ENCODE measurements at regions not wholly inside any gene's neighbourhood (a gene's known extent, or its start where the extent isn't known, plus 50 kb on each side); places are given as distances from the start of the nearest gene placed in this dataset.
A peak's percentile ranks its signal among the peaks of the same experiment; 100 is the strongest.

GRCh38 chr5:10921160-10921559, 160.1 kb upstream of the DAP start:
- no peaks in the 10 kb centered on the region for H3K9me3 Mint-ChIP-seq
- no peaks in the 10 kb centered on the region for H3K4me1 Mint-ChIP-seq
- no peaks in the 10 kb centered on the region for H3K36me3 Mint-ChIP-seq
- H3K4me3 Mint-ChIP-seq = no peak overlapping the region
- ATAC-seq = no peak
- peaks cover 46% of the 10 kb centered on the region for H3K27me3 Mint-ChIP-seq
- no peak overlapping the region for H3K27ac Mint-ChIP-seq

GRCh38 chr5:10920400-10920799, 159.4 kb upstream of the DAP start:
- no peaks in the 10 kb centered on the region for H3K36me3 Mint-ChIP-seq
- peaks cover 49% of the 10 kb centered on the region for H3K27me3 Mint-ChIP-seq
- no peaks in the 10 kb centered on the region for H3K4me1 Mint-ChIP-seq
- ATAC-seq = no peak
- H3K9me3 Mint-ChIP-seq = no peaks in the 10 kb centered on the region
- H3K4me3 Mint-ChIP-seq = no peak overlapping the region
- no peak overlapping the region for H3K27ac Mint-ChIP-seq

- ATAC-seq = no peak
- no peak overlapping the region for H3K27ac Mint-ChIP-seq
- peaks cover 45% of the 10 kb centered on the region for H3K27me3 Mint-ChIP-seq
- H3K36me3 Mint-ChIP-seq = no peaks in the 10 kb centered on the region
- peaks cover 2% of the 10 kb centered on the region for H3K9me3 Mint-ChIP-seq
- H3K4me3 Mint-ChIP-seq = no peak overlapping the region
- no peaks in the 10 kb centered on the region for H3K4me1 Mint-ChIP-seq
These were observed 153.9 kb upstream of the DAP start for GRCh38 chr5:10914741-10915480.

- Mint-ChIP-seq H3K4me3 (no peak overlapping the region), H3K36me3 (no peaks in the 10 kb centered on the region), H3K9me3 (peaks cover 2% of the 10 kb centered on the region), H3K4me1 (no peaks in the 10 kb centered on the region), H3K27ac (no peak overlapping the region), H3K27me3 (peaks cover 36% of the 10 kb centered on the region)
- ATAC-seq = no peak
These were observed 152.8 kb upstream of the DAP start for GRCh38 chr5:10913841-10914240.

GRCh38 chr5:10913181-10913810, 152.3 kb upstream of the DAP start:
- no peaks in the 10 kb centered on the region for H3K4me1 Mint-ChIP-seq

GRCh38 chr5:10912435-10912834, 151.4 kb upstream of the DAP start:
- H3K27ac Mint-ChIP-seq = no peak overlapping the region
- H3K36me3 Mint-ChIP-seq = no peaks in the 10 kb centered on the region
- peaks cover 2% of the 10 kb centered on the region for H3K9me3 Mint-ChIP-seq
- no peaks in the 10 kb centered on the region for H3K4me1 Mint-ChIP-seq
- no peak for ATAC-seq
- peaks cover 34% of the 10 kb centered on the region for H3K27me3 Mint-ChIP-seq
- no peak overlapping the region for H3K4me3 Mint-ChIP-seq

More at GRCh38 chr5:10913181-10913810, 152.3 kb upstream of the DAP start:
- Mint-ChIP-seq H3K36me3 (no peaks in the 10 kb centered on the region), H3K4me3 (no peak overlapping the region), H3K9me3 (peaks cover 2% of the 10 kb centered on the region), H3K27me3 (peaks cover 34% of the 10 kb centered on the region), H3K27ac (no peak overlapping the region)
- no peak for ATAC-seq

- H3K27me3 Mint-ChIP-seq = peaks cover 25% of the 10 kb centered on the region
- H3K4me1 Mint-ChIP-seq = no peaks in the 10 kb centered on the region
- no peaks in the 10 kb centered on the region for H3K36me3 Mint-ChIP-seq
- H3K27ac Mint-ChIP-seq = no peak overlapping the region
- H3K4me3 Mint-ChIP-seq = no peak overlapping the region
- peaks cover 2% of the 10 kb centered on the region for H3K9me3 Mint-ChIP-seq
- ATAC-seq = no peak
These were observed 149.2 kb upstream of the DAP start for GRCh38 chr5:10910261-10910660.

- Mint-ChIP-seq H3K27ac (no peak overlapping the region), H3K27me3 (peaks cover 9% of the 10 kb centered on the region), H3K9me3 (no peaks in the 10 kb centered on the region), H3K4me1 (no peaks in the 10 kb centered on the region), H3K4me3 (no peak overlapping the region), H3K36me3 (no peaks in the 10 kb centered on the region)
- ATAC-seq = no peak
These were observed 143.9 kb upstream of the DAP start for GRCh38 chr5:10904862-10905432.

GRCh38 chr5:10903786-10904560, 142.9 kb upstream of the DAP start:
- no peaks in the 10 kb centered on the region for H3K9me3 Mint-ChIP-seq
- H3K27me3 Mint-ChIP-seq = peaks cover 9% of the 10 kb centered on the region
- peak; percentile 25 for ATAC-seq
- no peak overlapping the region for H3K4me3 Mint-ChIP-seq
- H3K27ac Mint-ChIP-seq = no peak overlapping the region
- H3K36me3 Mint-ChIP-seq = no peaks in the 10 kb centered on the region
- no peaks in the 10 kb centered on the region for H3K4me1 Mint-ChIP-seq

- Mint-ChIP-seq H3K36me3 (no peaks in the 10 kb centered on the region), H3K27ac (no peak overlapping the region), H3K4me3 (no peak overlapping the region), H3K4me1 (no peaks in the 10 kb centered on the region), H3K27me3 (peaks cover 9% of the 10 kb centered on the region), H3K9me3 (no peaks in the 10 kb centered on the region)
- no peak for ATAC-seq
These were observed 141.1 kb upstream of the DAP start for GRCh38 chr5:10902145-10902544.

GRCh38 chr5:10898514-10898913, 137.5 kb upstream of the DAP start:
- Mint-ChIP-seq H3K4me3 (no peak overlapping the region), H3K27me3 (peaks cover 9% of the 10 kb centered on the region), H3K4me1 (no peaks in the 10 kb centered on the region), H3K36me3 (no peaks in the 10 kb centered on the region), H3K9me3 (no peaks in the 10 kb centered on the region), H3K27ac (no peak overlapping the region)
- ATAC-seq = no peak

- no peak overlapping the region for H3K27ac Mint-ChIP-seq
- no peak for ATAC-seq
- no peaks in the 10 kb centered on the region for H3K4me1 Mint-ChIP-seq
- peaks cover under 1% of the 10 kb centered on the region for H3K9me3 Mint-ChIP-seq
- H3K36me3 Mint-ChIP-seq = no peaks in the 10 kb centered on the region
- H3K4me3 Mint-ChIP-seq = no peak overlapping the region
- peaks cover 9% of the 10 kb centered on the region for H3K27me3 Mint-ChIP-seq
These were observed 135.0 kb upstream of the DAP start for GRCh38 chr5:10896016-10896415.

GRCh38 chr5:10894445-10895054, 133.5 kb upstream of the DAP start:
- no peak for ATAC-seq
- no peak overlapping the region for H3K27ac Mint-ChIP-seq
- no peak overlapping the region for H3K4me3 Mint-ChIP-seq
- no peaks in the 10 kb centered on the region for H3K36me3 Mint-ChIP-seq
- H3K4me1 Mint-ChIP-seq = no peaks in the 10 kb centered on the region
- H3K9me3 Mint-ChIP-seq = peaks cover 3% of the 10 kb centered on the region
- H3K27me3 Mint-ChIP-seq = peaks cover 9% of the 10 kb centered on the region

GRCh38 chr5:10892911-10893215, 131.8 kb upstream of the DAP start:
- H3K9me3 Mint-ChIP-seq = peaks cover 3% of the 10 kb centered on the region
- no peaks in the 10 kb centered on the region for H3K4me1 Mint-ChIP-seq
- H3K4me3 Mint-ChIP-seq = no peak overlapping the region
- ATAC-seq = no peak
- H3K27ac Mint-ChIP-seq = no peak overlapping the region
- H3K36me3 Mint-ChIP-seq = no peaks in the 10 kb centered on the region
- peaks cover 9% of the 10 kb centered on the region for H3K27me3 Mint-ChIP-seq
